Right lobe of liver (tissue), 4 donors: ENCODE measurements at regions not wholly inside any gene's neighbourhood (a gene's known extent, or its start where the extent isn't known, plus 50 kb on each side); places are given as distances from the start of the nearest gene placed in this dataset.

Experiments
- CTCF ChIP-seq, 4 donors: fragments of 200-600 bp in 3 of 4; fragments of 450-650 bp in 1 of 4; IDR thresholded peaks; one replicate each; pipeline versions ENCODE4 v1.5.1 to v1.8.0; 2016 to 2022; ENCODE audit warnings: antibody characterized with exemption in 4 of 4, mild to moderate bottlenecking in 2 of 4
- POLR2A ChIP-seq: fragments of 450-650 bp; IDR thresholded peaks from one replicate; pipeline ENCODE4 v1.6.1; 2017; ENCODE audit warnings: antibody characterized with exemption, mild to moderate bottlenecking
- donor health status: DM: no; HTN: no; CAD: no.
- donor health status: DM: no; HTN: no; CAD: no.
- donor health status: DM: no; HTN: yes; CAD: no.

GRCh38 chr12:24701343-24701742, 247.6 kb downstream of the BCAT1 start:
- TF ChIP-seq CTCF (IDR thresholded peaks at IDR 0.05) (no peak), POLR2A (no peak)
